Smooth muscle cell (in vitro differentiated cells): ENCODE measurements at regions not wholly inside any gene's neighbourhood (a gene's known extent, or its start where the extent isn't known, plus 50 kb on each side); places are given as distances from the start of the nearest gene placed in this dataset.

Source experiments
- DNase-seq: peaks from one replicate; lab custom pipeline; 2025; ENCODE audit not compliant: unreplicated experiment; lab: John Stamatoyannopoulos, UW
- H2AFZ ChIP-seq: fragments of 200-600 bp; sonication (generic); 2 replicates; pipeline ENCODE4 v1.6.0; 2016; ENCODE audit warnings: antibody characterized with exemption, low read depth, mild to moderate bottlenecking
- H3F3A ChIP-seq: fragments of 200-600 bp; sonication (generic); 2 replicates; pipeline ENCODE4 v1.6.0; 2017; ENCODE audit warnings: antibody characterized with exemption, low read depth
- H3K27ac ChIP-seq: fragments of 200-600 bp; sonication (generic); 2 replicates; pipeline ENCODE4 v1.5.1; 2016; ENCODE audit warnings: low read depth, mild to moderate bottlenecking
- H3K27me3 ChIP-seq: fragments of 200-600 bp; sonication (generic); 2 replicates; pipeline ENCODE4 v1.6.1; 2016; ENCODE audit warnings: low read depth, mild to moderate bottlenecking
- H3K36me3 ChIP-seq: fragments of 200-600 bp; sonication (generic); 2 replicates; pipeline ENCODE4 v1.5.1; 2016; ENCODE audit warnings: low read depth
- H3K4me1 ChIP-seq: fragments of 200-600 bp; sonication (generic); 2 replicates; pipeline ENCODE4 v1.5.1; 2016; ENCODE audit warnings: low read depth
- H3K4me2 ChIP-seq: fragments of 200-600 bp; sonication (generic); 2 replicates; pipeline ENCODE4 v1.6.0; 2016; ENCODE audit warnings: mild to moderate bottlenecking
- H3K4me3 ChIP-seq: fragments of 200-600 bp; sonication (generic); 2 replicates; pipeline ENCODE4 v1.5.1; 2016; ENCODE audit warnings: mild to moderate bottlenecking
- H3K79me2 ChIP-seq: fragments of 200-600 bp; sonication (generic); 2 replicates; pipeline ENCODE4 v1.6.0; 2016; ENCODE audit warnings: low read depth, mild to moderate bottlenecking
- H3K9ac ChIP-seq: fragments of 200-600 bp; sonication (generic); 2 replicates; pipeline ENCODE4 v1.6.0; 2016; ENCODE audit warnings: low read depth
- H3K9me3 ChIP-seq: fragments of 200-600 bp; sonication (generic); replicated peaks from 2 replicates; pipeline ENCODE4 v1.5.1; 2016; ENCODE audit warnings: low read depth
- H4K20me1 ChIP-seq: fragments of 200-600 bp; sonication (generic); 2 replicates; pipeline ENCODE4 v1.6.0; 2016; ENCODE audit warnings: low read depth
- WGBS: methylation state at CpG from one replicate; pipeline ENCODE4 v1.1.7; 2016; ENCODE audit warnings: low lambda C conversion rate; 5-methylcytosine and 5-hydroxymethylcytosine counted together
- TF ChIP-seq, protein P1 (sequence below): fragments of 200-600 bp; sonication (generic); IDR thresholded peaks from 2 replicates; pipeline ENCODE4 v1.5.1; 2017; ENCODE audit warnings: borderline replicate concordance, mild to moderate bottlenecking, antibody characterized with exemption; ENCODE audit not compliant: insufficient read depth, poor library complexity, severe bottlenecking

- TF ChIP-seq, protein P1, sequence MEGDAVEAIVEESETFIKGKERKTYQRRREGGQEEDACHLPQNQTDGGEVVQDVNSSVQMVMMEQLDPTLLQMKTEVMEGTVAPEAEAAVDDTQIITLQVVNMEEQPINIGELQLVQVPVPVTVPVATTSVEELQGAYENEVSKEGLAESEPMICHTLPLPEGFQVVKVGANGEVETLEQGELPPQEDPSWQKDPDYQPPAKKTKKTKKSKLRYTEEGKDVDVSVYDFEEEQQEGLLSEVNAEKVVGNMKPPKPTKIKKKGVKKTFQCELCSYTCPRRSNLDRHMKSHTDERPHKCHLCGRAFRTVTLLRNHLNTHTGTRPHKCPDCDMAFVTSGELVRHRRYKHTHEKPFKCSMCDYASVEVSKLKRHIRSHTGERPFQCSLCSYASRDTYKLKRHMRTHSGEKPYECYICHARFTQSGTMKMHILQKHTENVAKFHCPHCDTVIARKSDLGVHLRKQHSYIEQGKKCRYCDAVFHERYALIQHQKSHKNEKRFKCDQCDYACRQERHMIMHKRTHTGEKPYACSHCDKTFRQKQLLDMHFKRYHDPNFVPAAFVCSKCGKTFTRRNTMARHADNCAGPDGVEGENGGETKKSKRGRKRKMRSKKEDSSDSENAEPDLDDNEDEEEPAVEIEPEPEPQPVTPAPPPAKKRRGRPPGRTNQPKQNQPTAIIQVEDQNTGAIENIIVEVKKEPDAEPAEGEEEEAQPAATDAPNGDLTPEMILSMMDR, result no peak
- no peaks in the 10 kb centered on the region for H3K79me2 ChIP-seq
- no peak overlapping the region for H3K4me2 ChIP-seq
- no peak overlapping the region for H3K4me3 ChIP-seq
- no peaks in the 10 kb centered on the region for H3K36me3 ChIP-seq
- H3F3A ChIP-seq, result no peaks in the 10 kb centered on the region
- no peak overlapping the region for H3K9ac ChIP-seq
- no peaks in the 10 kb centered on the region for H3K27me3 ChIP-seq
- H3K27ac ChIP-seq, result no peak overlapping the region
- H3K9me3 ChIP-seq, result no peaks in the 10 kb centered on the region
- no peaks in the 10 kb centered on the region for H4K20me1 ChIP-seq
- DNase-seq, result no peak
- H3K4me1 ChIP-seq, result no peaks in the 10 kb centered on the region
- H2AFZ ChIP-seq, result no peak overlapping the region
These were observed 555.4 kb upstream of the POM121L12 start for GRCh38 chr7:52479990-52480389.

DNA sequence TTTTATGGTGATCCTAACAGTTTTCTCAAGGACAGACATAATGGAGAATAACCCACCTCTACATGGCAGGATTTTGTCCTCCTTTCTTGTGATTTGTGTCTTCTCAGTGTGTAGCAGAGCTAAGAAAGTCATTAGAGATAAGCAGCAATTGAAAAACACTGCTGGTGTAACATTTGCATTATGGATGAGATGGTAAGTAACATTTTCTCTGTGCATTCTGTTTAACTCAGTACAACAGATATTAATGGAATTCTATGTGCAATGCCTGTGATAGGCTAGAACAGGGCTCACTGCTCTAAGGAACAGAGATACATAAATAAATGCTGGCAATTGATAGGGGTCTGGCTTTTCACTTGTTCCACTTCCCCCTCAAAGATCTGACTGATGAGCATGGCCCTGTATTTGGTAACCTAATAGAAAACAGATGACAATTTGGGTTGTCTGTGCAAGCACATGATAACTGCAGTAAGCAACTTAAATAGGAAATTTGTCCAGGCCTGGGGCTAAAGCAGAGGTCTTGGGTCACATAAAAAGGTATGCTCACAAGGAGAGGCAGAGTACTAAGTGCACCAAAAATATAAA, 560.3 kb upstream of the POM121L12 start:
- Histone ChIP-seq H3K36me3 (no peaks in the 10 kb centered on the region), H3K27ac (no peak overlapping the region), H3K27me3 (no peaks in the 10 kb centered on the region), H3K4me3 (no peak overlapping the region), H4K20me1 (no peaks in the 10 kb centered on the region), H3F3A (no peaks in the 10 kb centered on the region), H3K4me1 (no peaks in the 10 kb centered on the region), H2AFZ (peak overlapping the region; percentile 41), H3K4me2 (no peak overlapping the region), H3K79me2 (no peaks in the 10 kb centered on the region), H3K9ac (no peak overlapping the region), H3K9me3 (no peaks in the 10 kb centered on the region)
- DNase-seq, result no peak
- TF ChIP-seq, protein P1, result no peak

- H4K20me1 ChIP-seq, result no peaks in the 10 kb centered on the region
- 78% methylated on average over 1 of the region's 1 CpG for WGBS
These were observed 561.7 kb upstream of the POM121L12 start for GRCh38 chr7:52473756-52474155.

More at GRCh38 chr7:52473756-52474155, 561.7 kb upstream of the POM121L12 start:
- Histone ChIP-seq H3K79me2 (no peaks in the 10 kb centered on the region), H3K27me3 (no peaks in the 10 kb centered on the region), H3K36me3 (no peaks in the 10 kb centered on the region), H3K9me3 (no peaks in the 10 kb centered on the region), H2AFZ (no peak overlapping the region), H3K4me2 (no peak overlapping the region), H3K9ac (no peak overlapping the region), H3K4me3 (no peak overlapping the region), H3F3A (no peaks in the 10 kb centered on the region), H3K4me1 (no peaks in the 10 kb centered on the region), H3K27ac (no peak overlapping the region)
- TF ChIP-seq, protein P1, result no peak
- DNase-seq, result no peak
